NOMO-1 (cell line): ENCODE measurements at regions not wholly inside any gene's neighbourhood (a gene's known extent, or its start where the extent isn't known, plus 50 kb on each side); places are given as distances from the start of the nearest gene placed in this dataset.

Experiments used
- DNase-seq, 2 experiments: peaks; one replicate each; lab custom pipeline; 2025; ENCODE audit not compliant: unreplicated experiment in 2 of 2; lab: John Stamatoyannopoulos, UW

GRCh38 chr17:77746393-77746792, 212.1 kb upstream of the TNRC6C start:
- no peak for DNase-seq

- no peak for DNase-seq
Observed at GRCh38 chr17:77746896-77747554, 211.5 kb upstream of the TNRC6C start.

GRCh38 chr17:77748436-77748835, 210.1 kb upstream of the TNRC6C start:
- no peak for DNase-seq

GRCh38 chr17:77749321-77749751, 209.2 kb upstream of the TNRC6C start:
- DNase-seq: no peak

GRCh38 chr17:77749989-77750388, 208.5 kb upstream of the TNRC6C start:
- DNase-seq: no peak

GRCh38 chr17:77750427-77751043, 208.0 kb upstream of the TNRC6C start:
- DNase-seq: no peak

- DNase-seq: no peak
Observed at GRCh38 chr17:77753246-77753645, 205.3 kb upstream of the TNRC6C start.

- no peak for DNase-seq
Observed at GRCh38 chr17:77753691-77754245, 204.7 kb upstream of the TNRC6C start.

- DNase-seq: no peak
Observed at GRCh38 chr17:77754956-77755355, 203.5 kb upstream of the TNRC6C start.

GRCh38 chr17:77755410-77755963, 203.0 kb upstream of the TNRC6C start:
- no peak for DNase-seq

- DNase-seq: no peak
Observed at GRCh38 chr17:77756028-77756427, 202.5 kb upstream of the TNRC6C start.

GRCh38 chr17:77756846-77757560, 201.5 kb upstream of the TNRC6C start:
- DNase-seq: no peak

- DNase-seq: no peak
Observed at GRCh38 chr17:77757561-77757898, 201.0 kb upstream of the TNRC6C start.

- DNase-seq: no peak
Observed at GRCh38 chr17:77763023-77763422, 195.5 kb upstream of the TNRC6C start.

GRCh38 chr17:77763575-77763974, 194.9 kb upstream of the TNRC6C start:
- DNase-seq: no peak

GRCh38 chr17:77765292-77765691, 193.2 kb upstream of the TNRC6C start:
- no peak for DNase-seq

- no peak for DNase-seq
Observed at GRCh38 chr17:77767148-77767547, 191.4 kb upstream of the TNRC6C start.

GRCh38 chr17:77768248-77768852, 190.2 kb upstream of the TNRC6C start:
- DNase-seq: no peak

GRCh38 chr17:77769215-77769614, 189.3 kb upstream of the TNRC6C start:
- DNase-seq: no peak

GRCh38 chr17:77769762-77770161, 188.7 kb upstream of the TNRC6C start:
- no peak for DNase-seq
